ENCODE measurements at regions not wholly inside any gene's neighbourhood (a gene's known extent, or its start where the extent isn't known, plus 50 kb on each side); places are given as distances from the start of the nearest gene placed in this dataset.

DNA sequence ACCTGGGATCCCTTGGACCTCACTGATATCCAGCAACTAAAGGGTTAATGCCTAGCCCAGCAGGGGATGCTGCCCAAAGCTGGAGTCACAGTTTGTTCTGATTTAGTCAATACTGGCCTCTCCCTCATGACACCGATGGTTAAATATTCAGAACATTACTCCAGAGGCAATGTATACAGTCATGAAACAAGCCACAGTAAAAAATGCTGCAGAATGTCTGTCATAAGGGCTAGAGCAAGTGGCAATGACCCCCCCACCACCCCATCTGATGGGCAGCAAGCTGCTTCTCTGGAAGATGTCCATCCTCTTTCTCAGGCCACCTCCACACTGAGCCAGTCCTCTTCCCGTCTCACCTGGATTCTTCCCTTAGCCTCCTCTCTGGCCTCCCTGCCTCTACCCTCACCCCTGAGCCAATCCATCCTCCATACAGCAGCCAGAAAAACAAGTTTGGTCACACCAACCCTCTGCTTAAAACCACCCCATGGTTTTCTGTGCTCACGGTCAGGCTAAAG is 99.0 kb upstream of the KCNG1 start:
- no peak for DNase-seq

DNA sequence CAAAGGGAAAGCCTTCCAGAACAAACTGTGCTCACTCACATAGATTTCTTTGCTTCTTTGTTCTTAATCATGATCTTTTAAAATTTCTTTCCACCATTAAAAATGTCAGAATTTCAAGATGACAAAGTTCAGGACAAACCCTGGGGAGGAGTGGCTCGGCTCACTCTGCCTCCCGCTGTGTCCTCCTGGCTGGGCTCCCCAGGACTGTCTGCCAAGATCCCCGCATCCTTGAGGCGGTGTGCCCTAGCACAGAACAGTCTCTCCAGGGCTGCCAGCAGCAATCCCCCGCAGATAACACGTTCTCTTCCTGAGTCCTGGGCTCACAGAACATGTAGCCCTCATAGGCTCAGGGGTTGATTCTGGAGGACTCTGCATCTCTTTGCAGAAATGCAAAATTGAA is 98.4 kb upstream of the KCNG1 start:
- peak in 1 of 2 donors; percentile 3 for DNase-seq

DNA sequence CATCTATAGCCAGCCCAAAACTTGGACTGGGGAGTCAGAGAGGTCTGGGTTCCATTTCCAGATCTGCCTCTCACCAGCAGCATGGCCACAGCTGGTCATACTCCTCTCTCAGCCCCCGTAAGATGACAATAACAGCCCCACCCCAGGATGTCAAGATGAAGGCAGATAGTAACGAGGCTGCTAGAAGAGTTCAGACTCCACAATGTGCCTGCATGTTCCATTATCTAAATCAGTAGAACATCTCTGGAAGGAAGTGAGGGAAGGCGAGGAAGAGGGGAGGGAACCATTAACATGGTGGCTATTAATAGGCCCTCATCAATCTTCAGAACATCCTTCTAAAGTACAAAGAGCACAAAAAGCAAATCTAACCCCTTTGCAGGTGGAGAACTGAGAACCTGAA is 98.0 kb upstream of the KCNG1 start:
- DNase-seq, result no peak

DNA sequence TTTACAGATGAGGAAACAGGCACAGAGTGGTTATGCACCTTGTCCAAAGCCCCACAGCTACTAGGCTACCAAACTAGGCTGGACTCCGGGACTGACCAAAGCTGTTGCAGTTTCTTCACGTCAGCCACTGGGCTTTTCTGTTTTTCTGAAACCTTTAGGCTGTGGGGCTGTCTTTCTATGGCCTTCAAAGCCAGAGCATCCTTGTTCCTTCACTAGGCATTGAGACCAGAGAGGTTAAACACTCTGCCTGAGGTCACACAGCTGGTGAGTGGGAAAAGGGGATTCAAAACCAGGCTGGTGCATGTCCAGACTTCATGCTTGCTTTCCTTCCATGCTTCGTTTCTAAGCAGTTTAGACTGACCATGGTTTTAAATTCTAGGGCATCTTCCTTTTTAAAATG is 97.5 kb upstream of the KCNG1 start:
- DNase-seq, result no peak

DNA sequence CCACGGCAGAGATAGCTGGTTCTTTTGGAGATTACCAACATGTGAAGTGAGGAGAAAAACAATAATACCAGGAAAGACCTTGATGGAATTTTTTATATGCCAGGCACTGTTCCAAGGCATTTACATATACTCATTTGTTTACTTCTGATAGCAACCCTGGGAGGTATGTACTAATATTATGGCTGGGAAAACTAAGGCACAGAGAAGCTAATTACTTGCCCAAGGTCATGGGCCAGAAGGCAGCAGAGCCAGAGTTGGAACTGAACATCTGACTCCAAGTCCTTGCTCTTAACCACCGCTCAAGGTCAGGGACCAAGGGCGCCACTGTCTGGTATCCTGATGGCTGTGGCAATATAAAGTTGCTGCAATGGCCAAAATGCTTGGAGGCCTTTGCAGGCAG is 97.0 kb upstream of the KCNG1 start:
- no peak for DNase-seq

DNA sequence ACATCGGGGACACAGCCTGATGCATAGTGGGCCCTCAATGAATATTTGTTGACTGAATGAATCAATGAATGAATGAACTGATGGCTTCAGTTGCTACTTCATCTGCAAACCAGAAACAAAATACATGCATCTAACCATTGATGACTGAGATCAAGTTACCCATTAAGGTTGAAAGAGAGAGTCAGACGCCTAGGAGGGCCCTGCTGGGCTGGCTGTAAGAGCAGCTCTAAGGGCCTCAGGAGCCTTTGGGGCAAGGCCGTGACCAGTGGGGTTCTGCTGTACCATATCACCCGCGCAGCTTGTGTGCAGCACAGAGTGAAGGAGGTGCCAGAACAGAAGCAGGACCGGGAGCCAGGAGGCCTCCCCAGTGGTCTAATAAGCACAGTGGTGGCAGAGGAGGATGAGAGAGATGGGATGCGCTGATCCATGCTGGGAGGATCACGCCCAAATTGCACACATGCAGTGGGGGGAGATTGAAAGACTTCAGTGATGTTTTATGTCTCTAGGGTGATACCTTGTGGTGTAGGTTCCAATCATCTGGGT is 96.1 kb upstream of the KCNG1 start:
- no peak for DNase-seq

DNA sequence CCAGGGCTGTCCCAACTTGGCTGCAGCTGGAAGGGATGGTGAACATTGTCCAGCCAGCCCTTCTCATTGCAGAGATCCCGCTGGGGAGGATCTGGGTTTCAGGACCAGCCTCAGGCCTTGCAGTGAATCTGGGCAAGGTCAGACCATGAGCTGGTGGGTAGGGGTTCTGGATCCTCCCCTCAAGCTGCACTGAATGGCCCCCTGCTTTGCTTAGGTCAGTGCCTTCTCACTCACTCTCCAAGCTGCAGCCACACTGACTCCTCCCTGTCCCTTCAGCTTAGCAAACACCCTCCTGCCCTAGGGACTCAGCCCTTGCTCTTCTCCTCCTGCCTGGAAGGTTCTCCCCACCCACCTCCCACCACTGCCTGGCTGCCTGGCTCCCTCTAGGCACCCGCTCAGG is 95.3 kb upstream of the KCNG1 start:
- DNase-seq, result no peak

DNA sequence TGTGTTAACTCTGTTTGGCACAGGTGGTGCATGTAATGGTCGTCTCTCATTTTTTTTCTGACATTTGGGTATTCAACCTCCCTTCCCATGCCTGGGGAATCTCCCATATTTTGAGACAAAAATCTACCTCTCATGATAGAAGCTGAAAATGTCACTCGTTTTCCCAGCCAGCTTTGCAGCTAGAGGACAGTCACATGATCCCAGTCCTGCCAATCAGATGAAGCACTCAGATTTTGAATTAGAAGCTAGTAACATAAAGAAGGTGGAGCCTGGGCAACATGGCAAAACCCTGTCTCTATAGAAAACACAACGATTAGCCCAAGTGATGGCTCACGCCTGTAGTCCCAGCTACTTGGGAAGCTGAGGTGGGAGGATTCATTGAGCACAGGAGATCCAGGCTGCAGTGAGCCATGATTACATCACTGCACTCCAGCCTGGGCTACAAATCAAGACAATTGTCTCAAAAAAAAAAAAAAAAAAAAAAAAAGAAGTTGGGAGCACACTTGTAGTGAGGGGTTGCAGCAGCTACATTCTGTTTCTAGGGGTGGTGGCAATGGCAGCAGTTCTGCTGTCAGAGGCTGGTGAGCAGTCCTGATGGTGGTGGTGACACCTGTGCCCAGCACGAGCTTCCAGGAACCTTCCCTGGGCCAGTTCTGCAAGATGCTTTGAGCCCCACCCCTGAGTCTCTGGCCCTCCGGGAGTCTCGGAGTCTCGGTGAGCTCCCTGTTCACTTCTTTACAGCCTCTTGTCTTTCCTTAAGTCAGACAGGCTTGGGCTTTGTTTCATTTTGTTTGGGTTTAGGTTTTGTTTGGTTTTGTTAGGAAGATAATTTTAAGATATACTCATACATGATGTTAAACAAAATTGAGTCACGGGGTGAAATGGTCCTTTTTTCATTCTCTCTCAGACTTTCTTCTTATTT is 94.1 kb upstream of the KCNG1 start:
- DNase-seq, result no peak

DNA sequence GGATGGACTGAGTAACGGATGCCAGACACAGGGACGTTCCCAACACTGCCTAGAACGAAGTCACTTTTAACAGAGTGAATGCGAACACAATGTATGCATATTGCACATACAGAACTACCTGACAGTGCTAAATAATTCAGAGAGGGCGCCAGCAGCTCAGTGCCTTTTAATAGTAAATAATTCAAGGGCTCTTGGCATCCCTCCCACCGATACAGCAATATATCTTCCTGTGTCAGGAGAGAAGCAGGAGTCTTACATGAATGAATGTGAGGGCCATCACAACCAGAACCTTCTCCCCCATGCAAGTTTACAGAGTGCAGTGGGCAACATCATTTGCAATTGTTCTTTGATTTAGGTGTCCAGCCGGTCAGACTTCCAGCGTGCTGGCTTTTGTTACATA is 88.4 kb upstream of the KCNG1 start:
- no peak for DNase-seq

DNA sequence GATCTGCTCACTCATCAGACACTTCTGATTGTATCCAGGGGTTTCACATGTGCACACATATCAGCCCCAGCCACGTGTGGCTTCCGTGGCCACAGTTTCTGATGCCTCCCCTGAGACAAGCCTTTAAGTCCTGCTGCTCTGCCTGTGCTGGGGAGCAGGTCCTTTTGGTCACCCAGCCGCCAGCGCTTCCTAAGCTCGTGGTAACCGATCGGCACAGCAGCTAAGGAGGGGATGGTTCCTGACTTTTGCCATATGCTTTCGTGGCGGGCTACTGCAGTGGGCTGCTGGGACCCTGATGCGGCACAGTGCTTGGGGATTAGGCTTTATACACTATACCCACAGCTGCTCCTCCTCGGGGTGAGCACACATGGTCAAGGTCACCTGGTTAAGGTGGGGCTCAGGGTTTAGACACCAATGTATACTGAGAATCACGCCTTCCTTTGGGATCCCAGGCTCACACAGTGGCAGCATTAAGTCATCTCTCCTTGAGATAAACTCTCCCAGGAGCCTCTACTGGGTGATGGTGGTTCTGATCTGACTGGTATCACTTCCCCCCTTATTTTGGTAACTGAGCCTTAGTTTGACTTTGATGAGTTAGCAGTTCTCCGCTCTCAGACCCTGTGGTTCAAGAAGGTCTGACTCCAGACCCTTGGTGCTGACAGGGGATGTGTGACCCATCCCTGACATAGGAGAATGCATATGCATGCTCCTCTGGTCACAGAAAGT is 85.9 kb upstream of the KCNG1 start:
- DNase-seq, result no peak

DNA sequence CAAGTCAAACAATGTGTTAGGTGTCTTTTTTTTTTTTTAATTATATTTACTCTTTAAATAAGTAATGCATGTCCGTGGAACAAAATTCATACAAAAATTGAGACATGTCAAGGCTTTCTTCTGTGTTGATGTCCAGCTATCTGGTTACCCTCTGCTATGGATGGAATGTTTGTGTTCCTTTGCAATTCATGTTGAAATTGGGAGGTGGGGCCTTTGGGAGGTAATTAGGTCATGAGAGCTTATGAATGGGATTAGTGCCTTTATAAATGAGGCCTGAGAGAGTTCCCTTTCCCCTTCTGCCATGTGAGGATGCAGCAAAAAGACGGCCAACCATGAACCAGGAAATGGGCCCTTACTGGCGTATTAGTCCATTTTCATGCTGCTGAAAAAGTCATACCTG is 83.1 kb upstream of the KCNG1 start:
- DNase-seq, result no peak

DNA sequence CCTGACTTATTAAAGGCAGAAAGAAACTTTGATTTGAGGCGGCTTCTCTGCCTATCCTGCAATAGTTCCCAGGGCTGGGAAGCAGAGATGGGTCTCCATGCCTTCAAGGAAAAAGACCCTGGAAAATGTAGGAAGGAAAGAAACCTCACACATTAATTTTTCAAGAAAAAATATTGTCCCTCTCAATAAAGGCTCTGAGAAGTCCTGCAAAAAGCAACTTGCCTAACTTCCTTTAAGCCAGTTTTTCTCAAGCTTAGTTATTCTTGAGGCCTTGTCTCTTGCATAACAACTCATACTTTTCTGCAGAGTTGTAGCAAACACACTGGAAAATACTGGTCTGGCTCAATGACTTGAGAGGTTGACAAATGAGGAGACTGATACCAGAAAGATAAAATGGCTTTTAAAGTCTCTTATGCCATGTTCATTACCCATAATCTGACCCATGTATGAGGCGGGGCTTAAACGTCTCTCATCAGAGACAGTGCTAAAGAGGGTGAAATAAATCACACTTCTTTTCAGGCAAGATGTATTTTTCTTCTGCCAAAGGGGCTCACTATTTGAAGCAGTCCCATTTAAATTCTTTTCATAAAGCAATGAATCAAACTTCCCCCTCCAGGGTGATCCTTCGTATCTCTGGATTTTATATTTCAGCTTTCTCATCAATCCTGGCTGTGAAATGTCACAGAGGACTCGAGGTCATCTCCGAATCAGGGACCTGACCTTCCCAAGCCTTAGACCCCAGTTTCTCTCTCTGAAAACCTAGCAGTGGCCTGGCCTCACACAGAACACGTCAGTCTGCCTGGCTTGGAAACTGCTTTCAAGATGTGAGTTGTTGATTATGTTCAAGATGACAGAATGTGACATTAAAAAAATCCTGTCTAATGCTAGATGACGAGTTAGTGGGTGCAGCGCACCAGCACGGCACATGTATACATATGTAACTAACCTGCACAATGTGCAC is 82.3 kb upstream of the KCNG1 start:
- DNase-seq, result no peak

DNA sequence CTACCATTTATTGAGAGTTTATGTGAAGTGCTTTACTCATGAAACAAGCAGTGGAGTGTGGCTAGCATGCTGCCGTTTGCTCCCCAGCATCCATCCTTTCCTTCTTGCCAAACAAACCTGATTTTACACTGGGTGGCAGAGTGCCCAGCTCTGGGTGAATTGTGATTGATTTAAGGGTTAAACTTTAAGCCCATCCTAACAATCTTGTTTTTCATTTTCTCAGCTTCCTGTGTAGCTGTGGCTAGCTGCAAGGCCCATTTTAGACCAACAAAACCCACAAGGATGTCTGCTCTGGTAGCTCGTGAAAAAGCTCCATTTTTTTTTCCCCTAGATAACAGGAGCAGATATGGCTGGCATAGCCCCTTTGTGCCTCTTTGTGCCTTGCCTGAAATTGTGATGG is 77.7 kb upstream of the KCNG1 start:
- no peak for DNase-seq

DNA sequence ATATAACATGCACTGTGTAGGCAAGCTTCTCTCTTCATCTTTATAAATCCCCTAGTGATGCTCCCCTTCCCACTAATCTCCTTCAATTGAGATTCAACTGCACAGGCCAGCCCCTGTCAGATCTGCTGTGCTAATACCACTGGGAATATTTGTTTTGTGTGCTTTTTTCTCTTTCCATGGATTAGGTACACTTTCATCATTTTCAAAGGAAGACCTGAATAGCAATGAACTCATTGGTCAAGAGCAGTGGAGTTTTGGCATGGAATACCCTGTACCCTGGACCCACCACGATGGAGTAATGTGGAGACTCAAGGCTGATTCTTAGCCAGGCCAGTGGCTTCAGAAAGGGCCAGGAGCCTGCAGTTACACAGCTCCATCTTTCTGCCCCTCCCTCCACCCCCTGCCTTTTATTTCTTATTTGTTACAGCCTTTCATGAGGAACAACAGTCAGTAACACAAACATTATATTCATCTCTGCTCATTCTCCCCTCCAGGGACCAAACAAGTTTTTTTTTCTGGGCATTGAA is 75.4 kb upstream of the KCNG1 start:
- DNase-seq, result no peak

DNA sequence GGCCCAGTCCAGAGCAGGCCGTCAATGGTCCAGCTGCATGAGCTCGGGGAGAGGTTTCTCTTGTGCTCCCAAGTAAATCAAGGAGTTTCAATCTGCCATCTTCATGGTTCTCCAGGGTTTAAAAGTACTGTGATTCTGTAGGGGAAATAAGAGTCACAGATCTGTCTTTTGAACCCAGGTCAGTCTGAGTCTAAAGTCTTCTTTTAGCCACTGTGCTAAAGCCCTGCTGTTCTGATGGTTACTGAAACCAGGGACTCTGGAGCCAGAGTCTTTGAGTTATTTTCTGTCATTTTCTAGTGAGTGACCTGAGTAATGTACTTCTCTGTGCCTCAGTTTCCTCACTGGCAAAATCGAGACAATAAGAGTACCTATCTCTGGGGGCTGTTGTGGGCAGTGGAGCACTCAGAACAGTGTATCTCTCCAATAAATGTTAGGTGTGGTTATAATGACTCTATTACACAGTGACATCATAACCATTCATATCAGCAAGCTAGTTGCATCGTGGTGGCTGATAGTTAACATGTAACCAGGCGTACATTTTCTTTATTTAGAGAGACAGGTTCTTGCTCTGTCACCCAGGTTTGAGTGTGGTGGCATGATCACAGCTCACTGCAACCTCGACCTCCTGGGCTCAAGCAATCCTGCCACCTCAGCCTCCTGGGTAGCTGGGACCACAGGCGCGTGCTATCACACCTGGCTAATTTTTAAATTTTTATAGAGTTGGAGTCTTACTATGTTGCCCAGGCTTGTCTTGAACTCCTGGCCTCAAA is 74.6 kb upstream of the KCNG1 start:
- no peak for DNase-seq

DNA sequence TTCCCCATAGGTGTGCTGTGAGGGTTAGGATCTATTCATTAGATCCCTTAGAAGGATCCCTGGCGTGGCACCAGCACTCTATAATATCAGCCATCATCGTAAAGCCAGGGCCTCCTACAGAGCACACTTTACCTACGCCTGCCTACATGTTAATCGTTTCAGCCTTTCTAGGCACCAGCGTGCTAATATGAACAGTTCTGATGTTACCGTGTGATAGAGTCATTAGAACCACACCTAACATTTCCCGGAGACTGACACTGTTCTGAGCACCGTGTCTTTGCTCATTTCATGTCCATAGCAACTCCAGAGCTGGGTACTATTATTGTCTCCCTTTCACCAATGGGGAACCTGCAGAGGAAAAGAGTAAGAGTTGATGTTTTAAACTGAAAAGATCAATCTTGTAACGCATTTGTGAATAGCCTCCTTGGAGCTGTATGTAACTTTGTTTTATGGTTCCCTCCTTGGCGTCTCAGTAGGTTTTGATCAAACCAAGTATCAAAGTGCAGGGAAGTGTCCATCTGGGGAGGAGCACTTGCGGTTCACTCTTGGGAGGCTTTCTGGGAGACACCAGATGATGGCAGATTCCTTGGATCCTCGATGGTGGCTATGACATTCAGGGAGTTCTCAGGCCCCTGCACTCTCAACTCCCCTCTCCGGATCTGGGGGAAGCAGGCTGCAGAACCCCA is 73.8 kb upstream of the KCNG1 start:
- DNase-seq, result no peak

DNA sequence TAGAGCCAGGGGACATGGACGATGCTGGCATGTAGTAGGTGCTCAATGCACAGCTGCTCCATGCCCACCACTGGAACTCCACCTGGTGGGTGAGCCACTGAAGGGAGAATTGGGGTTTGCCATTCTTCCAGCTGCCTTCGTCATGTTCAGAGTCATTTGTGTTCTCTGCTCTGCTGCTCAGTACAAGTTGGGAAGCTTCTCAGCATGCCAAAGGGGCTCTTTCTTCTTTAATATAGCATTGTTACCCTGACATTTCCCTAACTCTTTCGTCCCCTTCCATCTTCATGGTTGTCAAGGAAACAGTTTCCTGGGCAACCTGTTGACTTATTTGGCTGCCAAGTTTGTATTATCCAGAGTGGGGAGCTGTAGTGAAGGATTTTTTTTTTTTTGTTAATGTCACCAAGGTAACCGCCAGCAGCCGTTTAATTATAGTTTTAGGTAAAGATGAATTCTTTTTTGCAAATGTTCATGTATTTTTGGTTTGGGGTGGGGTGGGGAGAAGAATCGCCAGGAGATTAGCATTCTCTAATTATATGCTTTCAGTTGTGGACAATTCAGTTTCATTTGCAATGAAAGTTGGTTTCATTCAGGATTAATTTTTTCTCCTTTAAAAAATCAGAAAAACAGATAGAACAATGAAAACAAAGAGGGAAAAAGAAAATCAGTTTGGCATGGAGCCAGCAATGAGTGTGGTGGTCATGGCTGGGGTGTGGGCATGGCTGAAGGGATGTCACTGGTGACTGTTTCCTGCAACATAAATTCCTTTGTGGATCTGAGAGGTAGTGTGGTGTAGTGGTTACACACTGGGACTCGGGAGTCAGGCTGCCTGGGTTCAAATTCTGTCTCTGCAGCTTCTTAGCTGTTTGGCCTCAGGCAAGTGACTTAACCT is 73.0 kb upstream of the KCNG1 start:
- DNase-seq, result peak in 1 of 2 donors; percentile 22

DNA sequence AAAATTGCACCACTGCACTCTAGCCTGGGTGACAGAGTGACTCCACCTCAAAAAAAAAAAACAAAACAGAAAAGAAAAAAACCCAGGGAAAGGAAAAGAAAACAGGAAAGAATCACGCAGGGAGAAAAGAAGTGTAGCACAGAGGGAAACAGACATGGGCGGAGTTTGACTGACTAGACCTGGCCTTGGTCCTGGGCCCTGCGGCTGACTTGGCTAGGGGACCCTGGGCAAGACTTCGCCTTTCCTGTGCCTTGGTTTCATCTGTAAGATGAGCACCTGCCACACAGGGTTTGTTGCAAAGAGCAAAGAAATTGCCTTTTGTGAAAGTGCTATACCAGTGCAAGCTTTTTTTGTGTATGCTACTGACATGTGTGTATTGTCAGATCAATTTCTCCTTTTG is 71.3 kb upstream of the KCNG1 start:
- DNase-seq, result no peak

DNA sequence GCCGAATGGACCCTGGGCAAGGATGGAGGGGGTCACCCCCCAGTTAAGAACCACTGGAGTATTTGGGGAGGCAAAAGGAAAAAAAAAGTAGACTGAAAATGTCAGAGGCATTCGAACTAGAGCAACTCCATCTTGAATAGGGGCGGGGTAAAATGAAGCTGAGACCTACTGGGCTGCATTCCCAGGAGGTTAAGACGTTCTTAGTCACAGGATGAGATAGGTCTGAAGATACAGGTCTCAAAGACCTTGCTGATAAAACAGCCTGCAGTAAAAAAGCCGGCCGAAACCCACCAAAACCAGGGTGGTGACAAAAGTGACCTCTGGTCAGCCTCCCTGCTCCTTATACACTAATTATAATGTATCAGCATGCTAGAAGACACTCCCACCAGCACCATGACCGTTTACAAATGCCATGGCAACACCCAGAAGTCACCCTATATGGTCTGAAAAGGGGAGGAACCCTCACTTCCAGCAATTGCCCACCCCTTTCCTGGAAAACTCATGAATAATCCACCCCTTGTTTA is 70.4 kb upstream of the KCNG1 start:
- DNase-seq, result no peak

DNA sequence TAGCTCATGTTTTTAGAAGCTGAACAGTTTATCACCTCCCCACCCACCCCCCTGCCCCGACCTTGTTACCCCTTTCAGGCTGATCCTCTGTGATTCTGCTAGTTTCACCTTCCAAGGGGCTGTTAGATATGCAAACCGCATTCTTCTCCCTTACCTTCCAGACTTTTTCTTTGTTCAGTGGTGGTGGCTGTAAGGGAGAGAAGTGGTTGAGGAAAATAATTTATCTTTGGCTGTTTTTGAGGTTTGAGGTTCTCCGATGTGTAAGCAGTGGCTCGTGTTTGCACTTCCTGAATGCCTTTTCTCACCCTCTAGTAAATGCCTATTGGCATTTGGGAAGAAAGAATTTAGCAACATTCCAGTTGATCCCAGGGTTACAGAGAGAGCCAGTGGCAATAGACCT is 69.4 kb upstream of the KCNG1 start:
- no peak for DNase-seq

All from hippocampal formation (tissue), 2 donors.